GM12873 (cell line): ENCODE measurements at regions not wholly inside any gene's neighbourhood (a gene's known extent, or its start where the extent isn't known, plus 50 kb on each side); places are given as distances from the start of the nearest gene placed in this dataset.

Source experiments
- CTCF ChIP-seq: IDR thresholded peaks from 2 replicates; pipeline ENCODE4 v1.5.1; 2012; ENCODE audit warnings: low read depth, mild to moderate bottlenecking, moderate library complexity, low read length, control low read depth; ENCODE audit not compliant: insufficient read depth; ENCODE audit errors: missing control alignments

- TF ChIP-seq CTCF, result no peak
Observed at GRCh38 chr5:27091858-27092257, 53.5 kb upstream of the CDH9 start.
